ENCODE measurements at regions not wholly inside any gene's neighbourhood (a gene's known extent, or its start where the extent isn't known, plus 50 kb on each side); places are given as distances from the start of the nearest gene placed in this dataset.

DNA sequence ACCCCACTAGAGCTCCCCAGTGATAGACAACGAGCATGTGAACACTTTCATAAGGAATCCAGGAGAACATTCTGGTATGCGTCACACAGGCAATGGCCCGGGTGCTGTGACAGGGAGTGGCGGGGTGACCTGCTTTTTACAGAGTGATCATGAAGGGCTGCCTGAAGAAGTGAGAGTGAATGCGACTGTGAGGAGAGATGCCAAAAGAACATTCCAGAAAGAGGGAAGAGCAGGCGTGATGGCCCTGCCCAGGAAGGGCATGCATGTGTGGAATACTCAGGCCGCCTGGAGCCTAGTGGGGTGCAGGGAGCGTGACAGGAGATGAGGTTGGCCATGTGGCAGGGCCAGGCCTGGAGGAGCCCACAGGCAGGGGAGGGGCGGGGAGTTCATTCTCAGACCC lies 53.8 kb downstream of the FZD10 start:
- ATAC-seq (ENCODE audit: low read depth in 2 of 2) = no peak
- Mint-ChIP-seq H3K4me1 (no peaks in the 10 kb centered on the region), H3K27me3 (peaks cover 8 to 24% (median 12%) of the 10 kb centered on the region in 3 donors), H3K4me3 (no peak overlapping the region), H3K27ac (no peak overlapping the region), H3K36me3 (peaks cover 0 to 8% of the 10 kb centered on the region in 2 donors), H3K9me3 (peaks cover 7 to 31% (median 16%) of the 10 kb centered on the region in 7 donors)
- DNase-seq = no peak

DNA sequence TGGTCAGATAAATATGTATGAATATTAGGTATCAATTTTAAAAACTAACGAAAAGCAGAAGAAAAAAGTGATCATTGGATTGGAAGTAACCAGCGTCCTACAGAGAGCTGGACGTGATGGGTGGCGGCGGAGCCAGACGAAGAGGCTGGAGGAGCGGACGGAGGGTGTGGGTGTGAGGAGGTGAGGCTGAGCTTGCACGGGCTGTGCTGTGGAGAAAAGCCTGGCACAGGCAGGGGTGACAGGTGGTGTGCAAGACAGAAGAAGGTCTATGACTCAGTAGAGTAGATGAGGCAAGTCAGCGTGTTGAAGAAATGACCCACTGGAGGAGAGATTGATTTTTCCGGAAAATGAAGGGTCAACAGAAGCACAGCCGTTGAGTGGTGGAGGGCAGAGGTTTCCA lies 56.4 kb downstream of the FZD10 start:
- no peak overlapping the region for H3K4me3 Mint-ChIP-seq
- ATAC-seq (ENCODE audit: low read depth in 2 of 2) = no peak
- H3K27ac Mint-ChIP-seq = no peak overlapping the region
- H3K4me1 Mint-ChIP-seq = no peaks in the 10 kb centered on the region
- H3K9me3 Mint-ChIP-seq = peaks cover 7 to 36% (median 14%) of the 10 kb centered on the region in 7 donors
- peaks cover 0 to 8% of the 10 kb centered on the region in 2 donors for H3K36me3 Mint-ChIP-seq
- DNase-seq = no peak
- peaks cover 6 to 22% (median 14%) of the 10 kb centered on the region in 3 donors for H3K27me3 Mint-ChIP-seq

DNA sequence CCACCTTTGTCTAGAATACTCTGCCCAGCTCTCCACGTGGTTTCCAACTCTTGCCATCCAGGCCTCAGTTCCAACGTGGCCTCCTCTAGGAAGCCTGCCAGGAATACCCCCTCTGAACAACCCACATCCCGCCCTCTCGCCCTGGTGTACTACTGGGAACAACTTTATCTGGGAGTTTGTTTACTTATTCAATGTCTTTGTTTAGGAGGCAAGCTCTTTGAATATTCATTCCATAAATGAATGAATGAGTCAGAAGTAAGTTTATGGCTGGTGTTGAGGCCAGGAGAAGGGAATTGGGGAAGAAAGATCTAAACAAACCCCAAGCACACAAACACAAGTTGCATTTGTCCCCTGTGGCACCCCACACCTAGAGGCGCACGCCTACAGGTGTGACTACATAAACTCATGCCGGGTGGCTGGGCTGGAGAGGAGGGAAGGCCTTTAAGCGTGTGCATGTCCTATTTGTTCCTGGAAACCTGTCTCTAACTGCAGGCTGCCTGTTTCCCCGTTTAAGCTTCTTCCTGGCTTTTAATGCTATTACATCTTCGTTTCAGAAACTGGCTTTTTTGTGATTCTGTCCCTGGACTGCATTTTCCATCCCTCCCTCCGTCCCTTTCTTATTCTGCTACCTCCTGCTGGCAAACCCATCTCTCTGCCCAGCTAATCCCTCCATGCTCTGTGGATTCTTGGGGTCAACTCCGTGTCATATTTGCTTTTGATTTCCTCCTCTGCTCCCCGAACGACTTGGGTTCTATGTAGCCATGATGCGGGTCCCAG lies 57.9 kb downstream of the FZD10 start:
- no peak overlapping the region for H3K27ac Mint-ChIP-seq
- ATAC-seq (ENCODE audit: low read depth in 2 of 2) (no peak), DNase-seq (no peak)
- peaks cover 0 to 8% of the 10 kb centered on the region in 2 donors for H3K36me3 Mint-ChIP-seq
- H3K4me3 Mint-ChIP-seq = no peak overlapping the region
- H3K9me3 Mint-ChIP-seq = peaks cover 7 to 27% (median 13%) of the 10 kb centered on the region in 7 donors
- no peaks in the 10 kb centered on the region for H3K4me1 Mint-ChIP-seq
- H3K27me3 Mint-ChIP-seq = peaks cover 0 to 16% (median 9%) of the 10 kb centered on the region in 3 donors

DNA sequence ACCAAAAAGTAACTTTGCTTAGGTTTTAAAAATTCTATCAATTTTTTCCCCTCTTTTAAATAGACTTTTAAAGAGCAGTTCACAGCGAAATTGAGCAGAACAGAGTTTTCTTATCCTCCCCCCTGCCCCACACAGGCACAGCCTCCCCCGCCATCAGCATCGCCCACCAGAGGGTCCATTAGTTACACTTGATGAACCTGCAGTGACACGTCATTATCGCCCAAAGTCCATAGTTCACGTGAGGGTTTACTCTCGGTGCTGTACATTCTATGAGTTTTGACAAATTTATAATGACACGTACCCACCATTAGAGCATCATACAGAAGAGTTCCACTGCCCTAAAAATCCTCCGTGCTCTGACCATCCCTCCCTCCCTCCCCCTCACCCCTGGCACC lies 58.4 kb downstream of the FZD10 start:
- Mint-ChIP-seq H3K9me3 (peaks cover 7 to 22% (median 13%) of the 10 kb centered on the region in 7 donors), H3K36me3 (peaks cover 0 to 8% of the 10 kb centered on the region in 2 donors), H3K4me3 (peak overlapping the region in 1 of 8 donors; percentile 6), H3K27me3 (peaks cover 0 to 11% (median 9%) of the 10 kb centered on the region in 3 donors), H3K27ac (no peak overlapping the region), H3K4me1 (no peaks in the 10 kb centered on the region)
- DNase-seq (no peak), ATAC-seq (ENCODE audit: low read depth in 2 of 2) (no peak)

DNA sequence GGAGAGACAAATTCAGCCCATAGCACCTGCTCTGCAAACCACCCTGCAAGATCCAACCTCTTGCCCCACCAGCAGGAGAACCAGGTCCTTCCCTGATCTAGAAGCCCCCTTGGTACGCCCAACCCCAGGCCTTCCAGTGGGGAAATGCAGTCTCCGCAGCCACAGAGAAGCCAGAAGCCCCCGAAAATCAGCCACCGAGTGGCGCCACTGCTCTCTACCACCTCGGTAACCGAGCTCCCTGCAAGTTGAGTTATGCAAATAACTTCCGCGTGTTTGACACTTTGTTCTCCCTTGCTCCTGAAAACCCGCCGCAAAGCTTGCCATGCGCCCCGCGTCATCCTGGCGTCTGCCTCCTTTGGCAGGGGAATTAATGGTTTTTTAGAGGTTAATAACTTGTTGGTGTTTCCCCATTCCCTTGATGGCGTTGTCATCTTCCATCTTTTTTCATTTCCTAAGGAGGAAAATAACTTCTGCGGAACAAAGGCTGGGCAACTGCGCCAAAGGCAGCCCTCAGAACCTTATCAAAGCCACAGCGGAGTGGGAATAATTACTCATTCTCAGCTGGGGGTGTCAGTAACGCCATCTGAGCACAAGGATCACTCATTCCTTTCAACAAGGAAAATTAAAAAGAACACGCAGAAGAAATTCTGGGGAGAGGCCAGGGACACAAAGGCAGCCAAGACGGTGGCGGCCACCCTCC lies 60.4 kb downstream of the FZD10 start:
- DNase-seq (no peak), ATAC-seq (ENCODE audit: low read depth in 2 of 2) (no peak)
- Mint-ChIP-seq H3K36me3 (peaks cover 0 to 2% of the 10 kb centered on the region in 2 donors), H3K27me3 (peaks cover 0 to 11% (median 4%) of the 10 kb centered on the region in 3 donors), H3K4me1 (no peaks in the 10 kb centered on the region), H3K4me3 (no peak overlapping the region), H3K9me3 (peaks cover 5 to 27% (median 9%) of the 10 kb centered on the region in 7 donors), H3K27ac (no peak overlapping the region)

DNA sequence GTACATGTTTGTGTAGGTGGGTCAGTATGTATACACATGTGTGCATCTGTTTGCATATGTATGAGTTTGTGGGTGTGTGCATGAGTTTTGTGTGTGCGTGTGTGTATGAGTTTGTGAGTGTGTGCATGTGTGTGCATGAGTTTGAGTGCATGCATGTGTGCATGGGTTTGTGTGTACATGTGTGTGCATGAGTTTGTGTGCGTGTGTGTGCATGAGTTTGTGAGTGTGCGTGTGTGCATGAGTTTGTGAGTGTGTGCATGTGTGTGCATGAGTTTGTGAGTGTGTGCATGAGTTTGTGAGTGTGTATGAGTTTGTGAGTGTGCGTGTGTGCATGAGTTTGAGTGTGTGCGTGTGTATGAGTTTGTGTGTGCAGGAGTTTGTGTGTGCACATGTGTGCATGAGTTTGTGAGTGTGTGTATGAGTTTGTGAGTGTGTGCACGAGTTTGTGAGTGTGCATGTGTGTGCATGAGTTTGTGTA lies 61.5 kb downstream of the FZD10 start:
- Mint-ChIP-seq H3K4me1 (no peaks in the 10 kb centered on the region), H3K4me3 (no peak overlapping the region), H3K27ac (no peak overlapping the region), H3K9me3 (peaks cover 1 to 27% (median 8%) of the 10 kb centered on the region in 7 donors), H3K27me3 (peaks cover 0 to 6% (median 4%) of the 10 kb centered on the region in 3 donors), H3K36me3 (no peaks in the 10 kb centered on the region)
- ATAC-seq (ENCODE audit: low read depth in 2 of 2) = no peak
- no peak for DNase-seq

DNA sequence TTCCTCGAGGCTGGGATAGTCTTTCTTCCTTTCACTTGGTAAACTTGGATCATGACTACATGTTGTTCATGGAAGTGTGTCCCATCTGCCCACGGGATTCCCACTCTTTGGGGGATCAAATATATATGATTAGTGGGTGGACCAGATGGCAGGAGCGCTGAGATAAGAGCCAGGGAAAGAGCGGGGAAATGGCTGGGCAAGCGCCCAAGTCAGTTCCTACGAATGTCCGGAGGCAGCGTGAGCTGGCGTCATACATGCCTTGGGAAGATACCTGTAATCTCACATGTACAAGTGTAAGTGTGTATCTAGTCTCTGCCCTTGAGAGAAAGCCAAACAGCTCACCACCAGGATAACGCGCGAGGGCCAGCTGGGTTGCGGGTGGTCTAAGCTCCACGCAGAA lies 62.3 kb downstream of the FZD10 start:
- peaks cover under 1 to 32% (median 11%) of the 10 kb centered on the region in 7 donors for H3K9me3 Mint-ChIP-seq
- H3K27ac Mint-ChIP-seq = no peak overlapping the region
- peaks cover 0 to 3% of the 10 kb centered on the region in 2 donors for H3K36me3 Mint-ChIP-seq
- H3K4me3 Mint-ChIP-seq = no peak overlapping the region
- no peaks in the 10 kb centered on the region for H3K4me1 Mint-ChIP-seq
- ATAC-seq (ENCODE audit: low read depth in 2 of 2) (no peak), DNase-seq (no peak)
- peaks cover 0 to 4% (median 0%) of the 10 kb centered on the region in 3 donors for H3K27me3 Mint-ChIP-seq

DNA sequence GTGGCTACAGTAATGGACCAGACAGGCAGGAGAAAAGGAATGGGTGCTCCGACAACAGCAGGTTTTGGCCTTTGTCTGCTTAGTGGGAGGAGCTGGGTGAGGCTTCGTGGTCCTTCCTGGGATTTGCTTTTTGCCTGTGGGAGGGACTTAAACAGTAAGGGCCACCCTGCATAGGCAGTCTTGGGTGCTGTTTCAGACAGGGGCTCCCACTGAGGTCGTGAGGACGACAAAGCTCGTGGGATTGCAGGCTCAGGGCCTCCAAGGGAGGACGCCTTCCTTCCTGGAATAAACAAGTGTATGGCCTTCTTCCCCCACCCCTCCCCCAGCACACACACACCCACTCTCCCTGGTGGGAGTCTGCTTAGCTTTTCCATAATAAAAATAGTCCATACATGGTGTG lies 63.1 kb downstream of the FZD10 start:
- Mint-ChIP-seq H3K9me3 (peaks cover 3 to 39% (median 13%) of the 10 kb centered on the region in 7 donors), H3K4me3 (no peak overlapping the region), H3K27ac (no peak overlapping the region), H3K27me3 (peaks cover 0 to 4% (median 0%) of the 10 kb centered on the region in 3 donors), H3K36me3 (peaks cover 0 to 9% of the 10 kb centered on the region in 2 donors), H3K4me1 (no peaks in the 10 kb centered on the region)
- DNase-seq (no peak), ATAC-seq (ENCODE audit: low read depth in 2 of 2) (no peak)

DNA sequence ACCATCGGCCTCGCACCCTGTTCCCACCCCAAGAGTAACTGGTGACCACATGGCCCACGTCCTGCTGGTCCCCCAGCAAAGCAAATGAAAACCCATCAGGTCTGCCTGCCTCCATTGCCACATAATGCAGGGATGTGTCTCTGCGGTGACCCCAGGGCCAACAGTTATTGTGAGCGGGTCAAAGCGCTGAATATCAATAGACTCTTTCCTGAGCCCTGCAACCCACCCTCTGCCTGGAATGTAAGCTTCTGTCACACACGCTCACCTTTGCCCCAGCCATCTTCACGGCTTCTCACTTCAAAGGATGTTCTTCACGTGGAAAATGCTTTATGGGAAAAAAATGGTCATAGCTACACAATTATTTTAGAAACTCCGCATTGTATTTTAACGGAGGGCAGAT lies 63.9 kb downstream of the FZD10 start:
- no peak overlapping the region for H3K4me3 Mint-ChIP-seq
- no peak overlapping the region for H3K27ac Mint-ChIP-seq
- peaks cover 0 to 9% of the 10 kb centered on the region in 2 donors for H3K36me3 Mint-ChIP-seq
- no peaks in the 10 kb centered on the region for H3K4me1 Mint-ChIP-seq
- ATAC-seq (ENCODE audit: low read depth in 2 of 2) (no peak), DNase-seq (no peak)
- peaks cover 0 to 4% (median 0%) of the 10 kb centered on the region in 3 donors for H3K27me3 Mint-ChIP-seq
- H3K9me3 Mint-ChIP-seq = peaks cover 3 to 47% (median 16%) of the 10 kb centered on the region in 7 donors

DNA sequence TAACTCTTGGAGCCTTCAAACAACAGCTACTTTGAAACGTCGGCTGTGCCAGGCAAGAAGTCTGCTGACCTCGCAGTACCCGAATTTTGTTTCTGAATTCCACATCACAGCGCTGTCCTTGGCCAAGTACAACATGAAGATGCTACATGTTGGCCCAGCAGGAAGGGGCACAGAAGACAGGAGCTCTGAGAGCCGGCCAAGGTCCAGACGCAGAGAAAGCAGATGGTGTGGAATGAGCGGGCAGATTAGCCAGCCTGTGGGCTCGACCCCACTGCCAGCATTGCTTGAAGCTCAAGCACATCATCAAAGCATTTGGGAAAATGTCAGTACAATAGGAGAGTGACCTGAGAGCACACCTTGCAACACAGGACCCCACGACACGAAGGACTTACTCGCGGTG lies 64.5 kb downstream of the FZD10 start:
- peaks cover 3 to 49% (median 16%) of the 10 kb centered on the region in 7 donors for H3K9me3 Mint-ChIP-seq
- no peak for DNase-seq
- H3K27ac Mint-ChIP-seq = no peak overlapping the region
- H3K27me3 Mint-ChIP-seq = peaks cover 0 to 4% (median 0%) of the 10 kb centered on the region in 3 donors
- no peak for ATAC-seq (ENCODE audit: low read depth in 2 of 2)
- H3K36me3 Mint-ChIP-seq = peaks cover 0 to 9% of the 10 kb centered on the region in 2 donors
- H3K4me3 Mint-ChIP-seq = no peak overlapping the region
- no peaks in the 10 kb centered on the region for H3K4me1 Mint-ChIP-seq

DNA sequence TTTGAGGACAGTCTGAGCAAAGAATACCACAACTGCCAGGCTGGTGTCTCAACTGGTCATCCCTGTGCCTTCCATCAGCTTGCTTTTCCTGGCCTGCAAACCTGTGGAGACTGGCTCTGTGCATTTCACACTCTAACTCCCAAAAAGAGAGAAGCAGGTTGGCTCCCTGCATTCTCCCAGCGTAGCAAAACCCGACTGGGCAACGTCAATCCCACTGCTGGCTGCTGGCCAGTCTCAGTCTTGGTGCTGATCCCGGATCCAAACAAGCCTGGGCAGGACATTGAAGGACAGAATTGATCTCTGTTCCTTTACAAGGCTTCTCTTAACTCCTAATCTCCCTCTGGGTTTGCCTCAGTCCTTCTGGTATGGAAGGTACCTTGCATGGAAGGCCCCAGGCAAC lies 65.4 kb downstream of the FZD10 start:
- no peak for DNase-seq
- H3K27ac Mint-ChIP-seq = no peak overlapping the region
- no peaks in the 10 kb centered on the region for H3K4me1 Mint-ChIP-seq
- H3K4me3 Mint-ChIP-seq = no peak overlapping the region
- H3K27me3 Mint-ChIP-seq = no peaks in the 10 kb centered on the region
- ATAC-seq (ENCODE audit: low read depth in 2 of 2) = no peak
- H3K9me3 Mint-ChIP-seq = peaks cover 5 to 49% (median 17%) of the 10 kb centered on the region in 7 donors
- H3K36me3 Mint-ChIP-seq = peaks cover 0 to 9% of the 10 kb centered on the region in 2 donors

DNA sequence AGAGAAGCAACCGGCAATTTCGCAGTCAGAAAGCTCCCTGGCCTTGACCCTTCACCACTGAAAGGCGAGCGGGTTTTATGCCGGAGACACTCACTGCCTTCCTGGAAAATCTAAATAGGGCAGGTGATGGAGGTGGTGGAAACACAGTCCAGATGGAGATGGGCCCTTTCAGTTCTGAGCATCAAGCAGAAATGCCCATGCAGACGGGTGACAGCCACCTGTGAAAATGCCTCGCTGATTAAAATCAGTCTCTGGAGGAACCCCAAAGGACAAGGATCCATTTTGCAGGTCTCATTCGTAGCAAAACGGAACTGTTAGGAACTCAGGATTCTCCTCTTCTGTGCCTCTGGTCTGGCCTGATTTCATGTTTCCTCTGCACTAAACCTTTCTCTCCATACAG lies 74.2 kb downstream of the FZD10 start:
- Mint-ChIP-seq H3K9me3 (peaks cover 3 to 16% (median 8%) of the 10 kb centered on the region in 7 donors), H3K27ac (no peak overlapping the region), H3K4me3 (no peak overlapping the region), H3K27me3 (peaks cover 0 to 8% (median 0%) of the 10 kb centered on the region in 3 donors), H3K4me1 (no peaks in the 10 kb centered on the region), H3K36me3 (no peaks in the 10 kb centered on the region)
- DNase-seq (no peak), ATAC-seq (ENCODE audit: low read depth in 2 of 2) (no peak)

DNA sequence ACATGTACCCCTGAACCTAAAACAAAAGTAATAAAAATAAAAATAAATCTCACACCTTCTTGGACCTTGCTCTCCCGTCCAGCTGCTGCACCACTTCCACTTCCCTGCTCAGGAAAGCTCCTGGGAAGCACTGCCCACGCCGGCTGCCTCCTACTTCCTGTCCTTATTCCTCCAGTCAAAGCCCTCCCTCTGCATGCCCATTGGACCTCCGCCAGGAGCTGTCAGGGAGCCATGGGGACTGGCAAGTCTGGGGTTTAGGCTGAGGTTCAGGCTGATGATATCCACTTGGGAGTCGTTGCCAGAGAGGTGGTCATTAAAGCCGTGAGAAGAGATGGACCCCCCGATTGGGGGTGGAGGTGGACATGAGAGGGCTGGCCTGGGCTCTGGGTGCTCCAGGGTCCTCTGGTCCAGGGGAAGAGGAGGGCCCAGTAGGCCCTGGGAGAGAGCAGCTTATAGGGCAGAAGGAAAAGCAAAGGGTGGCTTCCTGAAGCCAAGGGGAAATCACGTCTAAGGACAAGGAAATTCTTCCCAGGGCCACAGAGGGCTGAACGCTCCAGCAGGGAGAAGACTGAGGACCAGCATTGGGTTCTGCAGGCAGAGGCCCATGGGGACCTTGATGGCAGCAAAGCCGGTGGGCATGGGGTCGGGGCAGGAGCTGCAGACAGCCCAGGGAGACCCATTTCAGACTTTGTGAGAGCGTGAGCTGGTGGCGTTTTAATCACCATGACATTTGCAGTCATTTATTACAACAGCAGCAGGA lies 78.7 kb downstream of the FZD10 start:
- Mint-ChIP-seq H3K4me1 (no peaks in the 10 kb centered on the region), H3K9me3 (peaks cover 0 to 7% (median 0%) of the 10 kb centered on the region in 7 donors), H3K36me3 (no peaks in the 10 kb centered on the region), H3K27ac (no peak overlapping the region), H3K4me3 (no peak overlapping the region), H3K27me3 (peaks cover 0 to 3% (median 0%) of the 10 kb centered on the region in 3 donors)
- ATAC-seq (ENCODE audit: low read depth in 2 of 2) = no peak
- DNase-seq = no peak
